Esophagus squamous epithelium (tissue), 4 donors: ENCODE measurements at regions not wholly inside any gene's neighbourhood (a gene's known extent, or its start where the extent isn't known, plus 50 kb on each side); places are given as distances from the start of the nearest gene placed in this dataset.

Source experiments
- CTCF ChIP-seq, 6 experiments: fragments of 450-650 bp in 4 of 6; fragments of 200-600 bp in 2 of 6; sonication (generic) in 2 of 6; IDR thresholded peaks; one replicate each; pipeline ENCODE4 v1.5.1; 2016 to 2019; ENCODE audit warnings: antibody characterized with exemption in 6 of 6, mild to moderate bottlenecking in 4 of 6, moderate library complexity in 4 of 6
- POLR2A ChIP-seq, 4 donors: fragments of 450-650 bp; IDR thresholded peaks; one replicate each; pipeline ENCODE4 v1.6.1; 2017; ENCODE audit warnings: antibody characterized with exemption in 4 of 4, mild to moderate bottlenecking in 4 of 4, moderate library complexity in 3 of 4

GRCh38 chr11:45341372-45341771 is 55.2 kb upstream of the SYT13 start:
- TF ChIP-seq POLR2A (IDR thresholded peaks at IDR 0.05) (no peak), CTCF (IDR thresholded peaks at IDR 0.05) (no peak)
